ENCODE measurements at regions not wholly inside any gene's neighbourhood (a gene's known extent, or its start where the extent isn't known, plus 50 kb on each side); places are given as distances from the start of the nearest gene placed in this dataset.
A peak's percentile ranks its signal among the peaks of the same experiment; 100 is the strongest.

DNA sequence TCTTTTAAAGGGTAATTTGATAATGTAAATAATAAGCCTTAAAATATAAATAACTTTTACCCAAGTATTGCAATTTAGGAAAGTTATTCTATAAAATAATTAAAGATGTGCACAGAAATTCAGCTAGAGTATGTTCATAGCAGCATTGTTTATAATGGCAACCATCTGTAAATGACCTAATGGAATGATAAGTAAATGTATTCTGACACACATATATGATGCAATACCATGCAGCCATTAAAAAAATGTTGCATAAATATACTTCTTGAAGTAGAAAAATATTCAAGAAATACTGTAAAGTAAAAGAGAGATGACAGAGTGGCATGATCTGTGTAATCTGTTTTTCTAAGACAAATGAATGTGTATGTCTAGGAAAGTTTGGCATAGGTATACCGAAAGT, 545.7 kb downstream of the ZEB2 start (continued):
- TF ChIP-seq, protein P1, sequence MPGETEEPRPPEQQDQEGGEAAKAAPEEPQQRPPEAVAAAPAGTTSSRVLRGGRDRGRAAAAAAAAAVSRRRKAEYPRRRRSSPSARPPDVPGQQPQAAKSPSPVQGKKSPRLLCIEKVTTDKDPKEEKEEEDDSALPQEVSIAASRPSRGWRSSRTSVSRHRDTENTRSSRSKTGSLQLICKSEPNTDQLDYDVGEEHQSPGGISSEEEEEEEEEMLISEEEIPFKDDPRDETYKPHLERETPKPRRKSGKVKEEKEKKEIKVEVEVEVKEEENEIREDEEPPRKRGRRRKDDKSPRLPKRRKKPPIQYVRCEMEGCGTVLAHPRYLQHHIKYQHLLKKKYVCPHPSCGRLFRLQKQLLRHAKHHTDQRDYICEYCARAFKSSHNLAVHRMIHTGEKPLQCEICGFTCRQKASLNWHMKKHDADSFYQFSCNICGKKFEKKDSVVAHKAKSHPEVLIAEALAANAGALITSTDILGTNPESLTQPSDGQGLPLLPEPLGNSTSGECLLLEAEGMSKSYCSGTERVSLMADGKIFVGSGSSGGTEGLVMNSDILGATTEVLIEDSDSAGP (CRISPR knock-in tag; IDR thresholded peaks at IDR 0.05) = no peak
- peak; percentile 81 for TF ChIP-seq CEBPB (tag; IDR thresholded peaks at IDR 0.05)
- TF ChIP-seq ZBTB49 (CRISPR knock-in tag; IDR thresholded peaks at IDR 0.05; ENCODE audit: borderline replicate concordance) = no peak
- TF ChIP-seq, protein P2, sequence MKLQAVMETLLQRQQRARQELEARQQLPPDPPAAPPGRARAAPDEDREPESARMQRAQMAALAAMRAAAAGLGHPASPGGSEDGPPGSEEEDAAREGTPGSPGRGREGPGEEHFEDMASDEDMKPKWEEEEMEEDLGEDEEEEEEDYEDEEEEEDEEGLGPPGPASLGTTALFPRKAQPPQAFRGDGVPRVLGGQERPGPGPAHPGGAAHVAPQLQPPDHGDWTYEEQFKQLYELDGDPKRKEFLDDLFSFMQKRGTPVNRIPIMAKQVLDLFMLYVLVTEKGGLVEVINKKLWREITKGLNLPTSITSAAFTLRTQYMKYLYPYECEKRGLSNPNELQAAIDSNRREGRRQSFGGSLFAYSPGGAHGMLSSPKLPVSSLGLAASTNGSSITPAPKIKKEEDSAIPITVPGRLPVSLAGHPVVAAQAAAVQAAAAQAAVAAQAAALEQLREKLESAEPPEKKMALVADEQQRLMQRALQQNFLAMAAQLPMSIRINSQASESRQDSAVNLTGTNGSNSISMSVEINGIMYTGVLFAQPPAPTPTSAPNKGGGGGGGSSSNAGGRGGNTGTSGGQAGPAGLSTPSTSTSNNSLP (IDR thresholded peaks at IDR 0.05; ENCODE audit: borderline replicate concordance, low read depth, low read length) = no peak
- no peak for TF ChIP-seq ZNF584 (CRISPR knock-in tag; IDR thresholded peaks at IDR 0.05; ENCODE audit: low read depth)
- no peak for TF ChIP-seq RBFOX2 (IDR thresholded peaks at IDR 0.05; ENCODE audit: low read depth, low read length)
- peak in 1 of 2 experiments; percentile 43; a peak in 1 of 4 replicates for TF ChIP-seq TRIM24 (IDR thresholded peaks at IDR 0.05)
- TF ChIP-seq TSC22D4 (tag; IDR thresholded peaks at IDR 0.05) = no peak
- no peak for TF ChIP-seq CBX1 (IDR thresholded peaks at IDR 0.05; ENCODE audit: low read depth)
- TF ChIP-seq ATF4 (CRISPR knock-in tag; IDR thresholded peaks at IDR 0.05) = peak; percentile 43; the same call in 1 of the 2 replicates
- TF ChIP-seq, protein P3, sequence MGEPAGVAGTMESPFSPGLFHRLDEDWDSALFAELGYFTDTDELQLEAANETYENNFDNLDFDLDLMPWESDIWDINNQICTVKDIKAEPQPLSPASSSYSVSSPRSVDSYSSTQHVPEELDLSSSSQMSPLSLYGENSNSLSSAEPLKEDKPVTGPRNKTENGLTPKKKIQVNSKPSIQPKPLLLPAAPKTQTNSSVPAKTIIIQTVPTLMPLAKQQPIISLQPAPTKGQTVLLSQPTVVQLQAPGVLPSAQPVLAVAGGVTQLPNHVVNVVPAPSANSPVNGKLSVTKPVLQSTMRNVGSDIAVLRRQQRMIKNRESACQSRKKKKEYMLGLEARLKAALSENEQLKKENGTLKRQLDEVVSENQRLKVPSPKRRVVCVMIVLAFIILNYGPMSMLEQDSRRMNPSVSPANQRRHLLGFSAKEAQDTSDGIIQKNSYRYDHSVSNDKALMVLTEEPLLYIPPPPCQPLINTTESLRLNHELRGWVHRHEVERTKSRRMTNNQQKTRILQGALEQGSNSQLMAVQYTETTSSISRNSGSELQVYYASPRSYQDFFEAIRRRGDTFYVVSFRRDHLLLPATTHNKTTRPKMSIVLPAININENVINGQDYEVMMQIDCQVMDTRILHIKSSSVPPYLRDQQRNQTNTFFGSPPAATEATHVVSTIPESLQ (CRISPR knock-in tag; IDR thresholded peaks at IDR 0.05) = no peak
- TF ChIP-seq RBM17 (IDR thresholded peaks at IDR 0.05; ENCODE audit: borderline replicate concordance, low read depth, low read length) = no peak
- no peak for TF ChIP-seq CEBPG (CRISPR knock-in tag; IDR thresholded peaks at IDR 0.05)
- TF ChIP-seq CEBPG (tag; conservative IDR thresholded peaks at IDR 0.05 in 1 of 2, IDR thresholded peaks at IDR 0.05 in 1 of 2) = peak; percentile 78 to 92
- TF ChIP-seq HDGF (IDR thresholded peaks at IDR 0.05) = no peak
- TF ChIP-seq, protein P4, sequence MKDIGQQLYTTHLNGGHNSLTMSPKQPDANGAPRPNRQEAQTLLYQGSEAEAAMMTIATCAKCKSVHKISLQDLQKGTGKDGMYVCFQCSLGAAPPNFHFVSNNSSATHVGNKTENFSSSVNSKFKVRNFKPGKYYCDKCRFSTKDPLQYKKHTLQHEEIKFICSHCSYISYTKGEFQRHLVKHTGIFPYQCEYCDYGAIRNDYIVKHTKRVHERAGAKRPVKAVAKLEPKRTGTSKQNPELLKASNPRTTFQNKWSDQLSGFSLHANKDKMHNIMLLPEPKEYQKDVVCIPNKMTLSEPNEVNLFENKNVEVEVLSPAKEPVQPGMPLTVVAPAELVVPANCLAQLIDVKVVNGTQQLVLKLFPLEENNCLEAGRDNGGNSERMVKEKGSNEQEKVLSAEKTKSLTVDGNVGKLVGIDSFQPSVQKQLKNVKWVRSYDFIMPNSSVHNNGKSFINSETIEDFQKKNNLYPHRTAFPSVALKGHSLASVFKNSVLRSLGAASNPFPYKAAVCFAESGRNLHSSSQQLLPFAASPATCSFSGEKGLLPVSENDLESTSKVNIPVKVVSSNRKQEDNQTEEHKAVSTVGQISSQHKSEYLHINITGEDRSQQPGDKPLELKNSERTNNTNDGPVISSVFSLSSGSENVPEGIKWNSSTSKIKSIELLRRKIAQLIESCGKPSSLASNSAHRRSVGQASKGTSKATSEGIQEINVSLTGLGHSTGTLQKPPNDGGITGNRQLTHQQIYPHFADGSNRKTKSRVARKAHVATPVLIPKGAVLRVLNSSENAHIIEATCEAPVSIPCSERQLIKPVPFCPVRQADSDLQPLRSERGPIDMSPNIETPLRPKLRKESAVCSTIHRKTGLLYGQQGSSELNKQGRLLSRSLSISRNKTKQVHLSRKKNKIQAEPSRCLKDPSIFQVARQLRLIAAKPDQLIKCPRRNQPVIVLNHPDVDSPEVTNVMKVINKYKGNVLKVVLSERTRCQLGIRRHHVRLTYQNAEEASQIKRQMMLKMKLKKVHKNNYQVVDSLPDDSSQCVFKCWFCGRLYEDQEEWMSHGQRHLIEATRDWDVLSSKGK (CRISPR knock-in tag; IDR thresholded peaks at IDR 0.05) = no peak
- TF ChIP-seq RUNX1 (IDR thresholded peaks at IDR 0.05; ENCODE audit: low read depth) = no peak
